GM23338 (cell line): ENCODE measurements at regions not wholly inside any gene's neighbourhood (a gene's known extent, or its start where the extent isn't known, plus 50 kb on each side); places are given as distances from the start of the nearest gene placed in this dataset.

ENCODE experiments used
- ATAC-seq: fragments of 200-7000 bp; cut with Tn5 transposase; 3 replicates; pipeline ENCODE4 v1.9.1; 2020
- DNase-seq: peaks from one replicate; pipeline ENCODE4 v3.0.0-alpha.2; 2015; ENCODE audit warnings: low spot score
- H2AFZ ChIP-seq: fragments of 200-600 bp; sonication (generic); 2 replicates; pipeline ENCODE4 v1.8.0; 2016; ENCODE audit warnings: antibody characterized with exemption, mild to moderate bottlenecking, moderate library complexity
- H3F3A ChIP-seq: fragments of 200-600 bp; sonication (generic); replicated peaks from 2 replicates; pipeline ENCODE4 v1.8.0; 2017; ENCODE audit warnings: antibody characterized with exemption, mixed run types, low read depth
- H3K27ac ChIP-seq: fragments of 200-600 bp; sonication (generic); 2 replicates; pipeline ENCODE4 v1.6.1; 2016; ENCODE audit warnings: low read depth
- H3K27me3 ChIP-seq: fragments of 200-600 bp; sonication (generic); 2 replicates; pipeline ENCODE4 v1.8.0; 2016; ENCODE audit warnings: mild to moderate bottlenecking, mixed run types, moderate library complexity; ENCODE audit not compliant: insufficient read depth
- H3K36me3 ChIP-seq: fragments of 200-600 bp; sonication (generic); 2 replicates; pipeline ENCODE4 v1.8.0; 2016; ENCODE audit warnings: mild to moderate bottlenecking; ENCODE audit not compliant: insufficient read depth
- H3K4me1 ChIP-seq: fragments of 200-600 bp; sonication (generic); 2 replicates; pipeline ENCODE4 v1.8.0; 2016; ENCODE audit warnings: mild to moderate bottlenecking, moderate library complexity; ENCODE audit not compliant: insufficient read depth
- H3K4me2 ChIP-seq: fragments of 200-600 bp; sonication (generic); 2 replicates; pipeline ENCODE4 v1.7.1; 2017; ENCODE audit warnings: mixed run types
- H3K4me3 ChIP-seq: fragments of 200-600 bp; sonication (generic); 2 replicates; pipeline ENCODE4 v1.6.1; 2016; ENCODE audit warnings: mixed run types
- H3K79me2 ChIP-seq: fragments of 200-600 bp; sonication (generic); replicated peaks from 2 replicates; pipeline ENCODE4 v1.8.0; 2017; ENCODE audit warnings: mild to moderate bottlenecking; ENCODE audit not compliant: insufficient read depth
- H3K9me2 ChIP-seq: fragments of 200-600 bp; sonication (generic); 2 replicates; pipeline ENCODE4 v1.8.0; 2017; ENCODE audit not compliant: insufficient read depth
- H4K20me1 ChIP-seq: fragments of 200-600 bp; sonication (generic); replicated peaks from 2 replicates; pipeline ENCODE4 v1.8.0; 2017; ENCODE audit warnings: mild to moderate bottlenecking; ENCODE audit not compliant: insufficient read depth
- H3K27ac Mint-ChIP-seq: 2 replicates; pipeline ENCODE4 v1.8.0; 2020; ENCODE audit warnings: inconsistent platforms, mild to moderate bottlenecking, moderate library complexity, mixed read lengths
- H3K27me3 Mint-ChIP-seq: 3 replicates; pipeline ENCODE4 v1.8.0; 2022; ENCODE audit warnings: low read depth, mild to moderate bottlenecking, moderate library complexity, mixed read lengths, inconsistent platforms; ENCODE audit not compliant: insufficient read depth, poor library complexity
- H3K36me3 Mint-ChIP-seq: 3 replicates; pipeline ENCODE4 v1.8.0; 2021; ENCODE audit warnings: low read depth, mild to moderate bottlenecking, inconsistent platforms, moderate library complexity, mixed read lengths
- H3K4me1 Mint-ChIP-seq: 3 replicates; pipeline ENCODE4 v1.8.0; 2020; ENCODE audit warnings: mild to moderate bottlenecking, inconsistent platforms, mixed read lengths
- H3K4me3 Mint-ChIP-seq: 3 replicates; pipeline ENCODE4 v1.8.0; 2021; ENCODE audit warnings: moderate library complexity, mild to moderate bottlenecking, inconsistent platforms, mixed read lengths
- H3K9me3 Mint-ChIP-seq: 3 replicates; pipeline ENCODE4 v1.8.0; 2020; ENCODE audit warnings: moderate library complexity, mild to moderate bottlenecking, inconsistent platforms, mixed read lengths
- CTCF ChIP-seq, 2 experiments: fragments of 200-600 bp in 1 of 2; sonication (generic) in 1 of 2; conservative IDR thresholded peaks; 2 replicates each; pipeline versions ENCODE4 v1.5.1 to v1.6.1; 2016 to 2017; ENCODE audit warnings: antibody characterized with exemption in 2 of 2, low read depth in 2 of 2, mild to moderate bottlenecking in 2 of 2, moderate library complexity in 1 of 2
- ETS1 ChIP-seq: IDR thresholded peaks from 2 replicates; pipeline ENCODE4 v1.6.1; 2016; ENCODE audit warnings: antibody characterized with exemption
- EZH2 ChIP-seq: fragments of 200-600 bp; sonication (generic); IDR thresholded peaks from one replicate; pipeline ENCODE4 v1.8.0; 2017; ENCODE audit warnings: antibody characterized with exemption, mild to moderate bottlenecking, low read depth; ENCODE audit not compliant: unreplicated experiment
- STAT1 ChIP-seq: IDR thresholded peaks from one replicate; pipeline ENCODE4 v1.6.1; 2016; ENCODE audit warnings: antibody characterized with exemption; ENCODE audit not compliant: unreplicated experiment
- ZNF331 ChIP-seq: fragments of 250-450 bp; sonication (Bioruptor Pico); IDR thresholded peaks from 2 replicates; pipeline ENCODE4 v1.5.0; 2020; ENCODE audit warnings: low read depth, mild to moderate bottlenecking, moderate library complexity
- ZNF462 ChIP-seq: fragments of 250-450 bp; sonication (Bioruptor Pico); IDR thresholded peaks from 2 replicates; pipeline ENCODE4 v1.5.0; 2020; ENCODE audit warnings: mild to moderate bottlenecking, moderate library complexity

- Histone ChIP-seq H3K4me2 (no peak overlapping the region), H3K27me3 (no peaks in the 10 kb centered on the region), H3K4me3 (no peak overlapping the region), H3K9me2 (no peaks in the 10 kb centered on the region), H4K20me1 (no peaks in the 10 kb centered on the region), H2AFZ (no peak overlapping the region), H3F3A (no peaks in the 10 kb centered on the region), H3K36me3 (no peaks in the 10 kb centered on the region), H3K4me1 (no peaks in the 10 kb centered on the region; the same call in 1 of the 2 replicates), H3K79me2 (no peaks in the 10 kb centered on the region), H3K27ac (no peak overlapping the region)
- Mint-ChIP-seq H3K4me1 (peaks cover 12% of the 10 kb centered on the region; the same call in 2 of the 3 replicates), H3K27me3 (peaks cover 2% of the 10 kb centered on the region), H3K36me3 (no peaks in the 10 kb centered on the region), H3K27ac (no peak overlapping the region), H3K9me3 (peaks cover 3% of the 10 kb centered on the region), H3K4me3 (no peak overlapping the region)
- peak; percentile 40 for ATAC-seq
- peak; percentile 50 for DNase-seq
- no peak for TF ChIP-seq ETS1
- TF ChIP-seq EZH2 = no peak
- TF ChIP-seq CTCF (conservative IDR thresholded peaks at IDR 0.05; ENCODE audit: low read depth in 2 of 2) = peak; percentile 34 to 48
Observed at GRCh38 chr20:12287575-12287974, 369.9 kb downstream of the BTBD3 start.

GRCh38 chr20:12289465-12289864 lies 371.8 kb downstream of the BTBD3 start:
- peaks cover 12% of the 10 kb centered on the region; the same call in 2 of the 3 replicates for H3K4me1 Mint-ChIP-seq
- H3K4me2 ChIP-seq = no peak overlapping the region
- no peaks in the 10 kb centered on the region for H3K79me2 ChIP-seq
- no peaks in the 10 kb centered on the region; the same call in 1 of the 2 replicates for H3K4me1 ChIP-seq
- peaks cover 2% of the 10 kb centered on the region for H3K27me3 Mint-ChIP-seq
- H3F3A ChIP-seq = no peaks in the 10 kb centered on the region
- H3K9me3 Mint-ChIP-seq = peaks cover 3% of the 10 kb centered on the region
- no peak overlapping the region for H3K27ac Mint-ChIP-seq
- no peaks in the 10 kb centered on the region for H3K36me3 Mint-ChIP-seq
- no peak for DNase-seq
- no peaks in the 10 kb centered on the region for H4K20me1 ChIP-seq
- no peaks in the 10 kb centered on the region for H3K9me2 ChIP-seq
- no peak overlapping the region for H3K27ac ChIP-seq
- no peak overlapping the region for H3K4me3 Mint-ChIP-seq
- H3K27me3 ChIP-seq = no peaks in the 10 kb centered on the region
- ATAC-seq = no peak
- TF ChIP-seq ZNF462 (CRISPR knock-in tag) (no peak), STAT1 (no peak), ZNF331 (CRISPR knock-in tag) (no peak), EZH2 (no peak)
- H2AFZ ChIP-seq = peak overlapping the region; percentile 15; the same call in 1 of the 2 replicates
- H3K36me3 ChIP-seq = no peaks in the 10 kb centered on the region
- H3K4me3 ChIP-seq = no peak overlapping the region
